Suprapubic skin (tissue), 4 donors: ENCODE measurements at regions not wholly inside any gene's neighbourhood (a gene's known extent, or its start where the extent isn't known, plus 50 kb on each side); places are given as distances from the start of the nearest gene placed in this dataset.

ENCODE experiments used
- CTCF ChIP-seq, 2 donors: fragments of 200-600 bp in 1 of 2; fragments of 450-650 bp in 1 of 2; sonication (generic) in 1 of 2; IDR thresholded peaks; one replicate each; pipeline ENCODE4 v1.5.1; 2016 to 2019; ENCODE audit warnings: antibody characterized with exemption in 2 of 2, mild to moderate bottlenecking in 1 of 2, moderate library complexity in 1 of 2
- EP300 ChIP-seq: sonication (generic); formaldehyde crosslinking; IDR thresholded peaks from one replicate; pipeline ENCODE4 v1.6.1; 2017; ENCODE audit warnings: antibody characterized with exemption
- POLR2A ChIP-seq, 2 donors: fragments of 450-650 bp; IDR thresholded peaks; one replicate each; pipeline ENCODE4 v1.6.1; 2017; ENCODE audit warnings: antibody characterized with exemption in 2 of 2, mild to moderate bottlenecking in 2 of 2, moderate library complexity in 2 of 2
- POLR2AphosphoS5 ChIP-seq, 3 donors: sonication (generic); formaldehyde crosslinking; IDR thresholded peaks; one replicate each; pipeline ENCODE4 v1.6.1; 2017; ENCODE audit warnings: antibody characterized with exemption in 3 of 3

GRCh38 chr2:221310730-221311129 is 261.4 kb downstream of the EPHA4 start:
- TF ChIP-seq CTCF (IDR thresholded peaks at IDR 0.05) (no peak), POLR2A (IDR thresholded peaks at IDR 0.05) (no peak), POLR2AphosphoS5 (IDR thresholded peaks at IDR 0.05) (no peak), EP300 (no peak)
